ENCODE measurements at regions not wholly inside any gene's neighbourhood (a gene's known extent, or its start where the extent isn't known, plus 50 kb on each side); places are given as distances from the start of the nearest gene placed in this dataset.

GRCh38 chr12:76711241-76711640 is 52.7 kb upstream of the ZDHHC17 start:
- TF ChIP-seq, protein P1, sequence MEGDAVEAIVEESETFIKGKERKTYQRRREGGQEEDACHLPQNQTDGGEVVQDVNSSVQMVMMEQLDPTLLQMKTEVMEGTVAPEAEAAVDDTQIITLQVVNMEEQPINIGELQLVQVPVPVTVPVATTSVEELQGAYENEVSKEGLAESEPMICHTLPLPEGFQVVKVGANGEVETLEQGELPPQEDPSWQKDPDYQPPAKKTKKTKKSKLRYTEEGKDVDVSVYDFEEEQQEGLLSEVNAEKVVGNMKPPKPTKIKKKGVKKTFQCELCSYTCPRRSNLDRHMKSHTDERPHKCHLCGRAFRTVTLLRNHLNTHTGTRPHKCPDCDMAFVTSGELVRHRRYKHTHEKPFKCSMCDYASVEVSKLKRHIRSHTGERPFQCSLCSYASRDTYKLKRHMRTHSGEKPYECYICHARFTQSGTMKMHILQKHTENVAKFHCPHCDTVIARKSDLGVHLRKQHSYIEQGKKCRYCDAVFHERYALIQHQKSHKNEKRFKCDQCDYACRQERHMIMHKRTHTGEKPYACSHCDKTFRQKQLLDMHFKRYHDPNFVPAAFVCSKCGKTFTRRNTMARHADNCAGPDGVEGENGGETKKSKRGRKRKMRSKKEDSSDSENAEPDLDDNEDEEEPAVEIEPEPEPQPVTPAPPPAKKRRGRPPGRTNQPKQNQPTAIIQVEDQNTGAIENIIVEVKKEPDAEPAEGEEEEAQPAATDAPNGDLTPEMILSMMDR (IDR thresholded peaks at IDR 0.05; ENCODE audit: insufficient read depth, low read length) = no peak
- TF ChIP-seq POLR2AphosphoS5 (IDR thresholded peaks at IDR 0.05; ENCODE audit: low read depth) (no peak), GABPA (IDR thresholded peaks at IDR 0.05; ENCODE audit: low read depth) (no peak)

Data from HL-60 (cell line).